ENCODE measurements at regions not wholly inside any gene's neighbourhood (a gene's known extent, or its start where the extent isn't known, plus 50 kb on each side); places are given as distances from the start of the nearest gene placed in this dataset.

- RAD21 ChIA-PET (ENCODE audit: low non-redundant PET in 1 of 2, low total read pairs in 2 of 2, uncharacterized antibody in 2 of 2, unreplicated experiment in 2 of 2) = no interaction called here
- Histone ChIP-seq H2AFZ (ENCODE audit: low read depth, low read length, poor library complexity, severe bottlenecking) (no peak overlapping the region), H3K79me2 (ENCODE audit: insufficient read depth, low read length) (no peaks in the 10 kb centered on the region), H3K36me3 (ENCODE audit: control insufficient read depth in 1 of 2, insufficient read depth in 2 of 2, low read length in 2 of 2) (no peaks in the 10 kb centered on the region), H3K9me2 (ENCODE audit: insufficient read depth) (no peaks in the 10 kb centered on the region), H3K4me2 (ENCODE audit: low read length) (no peak overlapping the region), H4K20me1 (ENCODE audit: insufficient read depth) (no peaks in the 10 kb centered on the region), H3K9me3 (ENCODE audit: control insufficient read depth in 1 of 2, insufficient read depth in 1 of 2, low read depth in 1 of 2, low read length in 2 of 2) (no peaks in the 10 kb centered on the region; a peak in 1 of 4 replicates), H3K4me3 (replicated peaks in 1 of 2; ENCODE audit: low read depth in 1 of 2, low read length in 2 of 2) (no peak overlapping the region), H3K27ac (ENCODE audit: low read depth, low read length) (no peak overlapping the region), H3K9ac (ENCODE audit: low read length) (no peak overlapping the region), H3K4me1 (ENCODE audit: control insufficient read depth in 1 of 2, insufficient read depth in 2 of 2, low read length in 2 of 2) (no peaks in the 10 kb centered on the region), H3K27me3 (ENCODE audit: insufficient read depth, low read length) (no peaks in the 10 kb centered on the region)
- intact Hi-C loops (cut with micrococcal nuclease) = no loop called here
- no TSS peak for BruUV-seq (replicated peaks)
- CTCF ChIA-PET = no interaction called here
- POLR2A ChIA-PET = no interaction called here
- DNase-seq (ENCODE audit: low read depth, low spot score) = no peak
- TF ChIP-seq FOSL1 (IDR thresholded peaks at IDR 0.05; ENCODE audit: low read depth) (no peak), EZH2phosphoT487 (IDR thresholded peaks at IDR 0.05; ENCODE audit: borderline replicate concordance) (no peak), REST (IDR thresholded peaks at IDR 0.05; ENCODE audit: low read depth) (no peak), MAX (IDR thresholded peaks at IDR 0.05) (no peak), CEBPB (IDR thresholded peaks at IDR 0.05; ENCODE audit: low read depth) (no peak), EGR1 (IDR thresholded peaks at IDR 0.05; ENCODE audit: low read depth) (no peak), ZNF274 (IDR thresholded peaks at IDR 0.05; ENCODE audit: low read depth, low read length) (no peak), EZH2 (IDR thresholded peaks at IDR 0.05) (no peak), ZBTB33 (IDR thresholded peaks at IDR 0.05; ENCODE audit: extremely low read depth, insufficient replicate concordance, low read length) (no peak), YY1 (IDR thresholded peaks at IDR 0.05; ENCODE audit: extremely low read depth, insufficient replicate concordance, low read depth, low read length) (no peak), SRF (IDR thresholded peaks at IDR 0.05; ENCODE audit: low read depth) (no peak), ZFX (IDR thresholded peaks at IDR 0.05) (no peak)
- ATAC-seq = no peak
Measured at GRCh38 chr13:84433024-84433423, 550.8 kb upstream of the SLITRK1 start.

Measured in HCT116 (cell line).